ENCODE measurements at regions not wholly inside any gene's neighbourhood (a gene's known extent, or its start where the extent isn't known, plus 50 kb on each side); places are given as distances from the start of the nearest gene placed in this dataset.

- H3K9me3 Mint-ChIP-seq = peaks cover 40% of the 10 kb centered on the region
- intact Hi-C loops (cut with micrococcal nuclease) = no loop called here
These were observed 79.7 kb upstream of the ZNF32 start for GRCh38 chr10:43728425-43728824.

DNA sequence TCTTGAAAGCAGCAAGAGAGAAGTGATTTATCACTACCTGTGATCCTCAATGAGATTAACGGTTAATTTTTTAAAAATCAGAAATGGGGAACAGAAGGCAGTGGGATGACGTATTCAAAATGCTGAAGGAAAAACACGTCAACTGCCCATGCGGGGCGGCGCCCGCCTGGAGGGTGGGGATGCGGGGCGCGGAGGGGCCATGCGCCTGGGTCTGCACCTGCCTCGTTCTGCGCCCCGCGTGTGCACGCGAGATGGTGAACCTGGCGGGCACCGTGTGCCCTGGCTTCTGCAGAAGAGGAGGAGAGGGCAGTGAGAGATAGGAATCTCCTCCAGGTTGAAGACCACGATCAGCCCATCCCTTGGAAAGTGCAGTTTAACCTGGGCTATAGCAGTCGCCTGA is 79.3 kb upstream of the ZNF32 start:
- Mint-ChIP-seq H3K4me3 (no peak overlapping the region), H3K27me3 (ENCODE audit: low read depth) (peaks cover 1% of the 10 kb centered on the region), H3K36me3 (ENCODE audit: low read depth) (peaks cover 2% of the 10 kb centered on the region), H3K9me3 (peaks cover 40% of the 10 kb centered on the region), H3K27ac (no peak overlapping the region), H3K4me1 (ENCODE audit: low read depth) (no peaks in the 10 kb centered on the region)
- no peak for DNase-seq
- CTCF ChIA-PET = no interaction called here
- intact Hi-C loops (cut with micrococcal nuclease) = no loop called here

More at GRCh38 chr10:43728425-43728824, 79.7 kb upstream of the ZNF32 start:
- peaks cover 1% of the 10 kb centered on the region for H3K27me3 Mint-ChIP-seq (ENCODE audit: low read depth)
- no peak overlapping the region for H3K27ac Mint-ChIP-seq
- H3K4me3 Mint-ChIP-seq = no peak overlapping the region
- CTCF ChIA-PET = no interaction called here
- DNase-seq = no peak
- peaks cover 2% of the 10 kb centered on the region for H3K36me3 Mint-ChIP-seq (ENCODE audit: low read depth)
- no peaks in the 10 kb centered on the region for H3K4me1 Mint-ChIP-seq (ENCODE audit: low read depth)

DNA sequence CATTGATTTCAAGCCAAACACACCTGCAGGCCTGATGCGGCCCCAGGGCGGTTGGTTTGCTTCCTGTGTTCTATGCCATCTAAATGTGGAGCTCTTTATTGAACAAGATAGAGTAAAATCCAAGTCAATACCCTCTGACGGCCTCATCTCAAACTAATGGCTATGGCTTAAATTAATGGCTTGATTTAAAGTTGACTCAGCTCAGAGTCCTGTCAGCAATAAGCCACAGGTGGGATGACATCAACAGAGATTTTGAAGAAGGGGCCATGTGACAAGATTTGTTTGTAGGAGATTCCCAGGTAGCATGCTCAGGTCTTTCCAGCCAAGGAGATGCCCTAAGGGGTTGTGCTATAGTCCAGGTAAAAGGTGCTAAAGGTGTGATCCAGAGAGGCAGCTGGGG is 66.7 kb upstream of the ZNF32 start:
- Mint-ChIP-seq H3K27me3 (ENCODE audit: low read depth) (peaks cover 6% of the 10 kb centered on the region), H3K4me3 (no peak overlapping the region), H3K4me1 (ENCODE audit: low read depth) (no peaks in the 10 kb centered on the region), H3K9me3 (no peaks in the 10 kb centered on the region), H3K27ac (no peak overlapping the region), H3K36me3 (ENCODE audit: low read depth) (no peaks in the 10 kb centered on the region)
- intact Hi-C loops (cut with micrococcal nuclease) = no loop called here
- CTCF ChIA-PET = no interaction called here
- no peak for DNase-seq

GRCh38 chr10:43712821-43713584 is 64.3 kb upstream of the ZNF32 start:
- H3K4me1 Mint-ChIP-seq (ENCODE audit: low read depth) = no peaks in the 10 kb centered on the region
- no peaks in the 10 kb centered on the region for H3K27me3 Mint-ChIP-seq (ENCODE audit: low read depth)
- H3K36me3 Mint-ChIP-seq (ENCODE audit: low read depth) = no peaks in the 10 kb centered on the region
- H3K9me3 Mint-ChIP-seq = no peaks in the 10 kb centered on the region
- no peak for DNase-seq
- H3K27ac Mint-ChIP-seq = no peak overlapping the region
- CTCF ChIA-PET = no interaction called here
- no peak overlapping the region for H3K4me3 Mint-ChIP-seq
- intact Hi-C loops (cut with micrococcal nuclease) = no loop called here

DNA sequence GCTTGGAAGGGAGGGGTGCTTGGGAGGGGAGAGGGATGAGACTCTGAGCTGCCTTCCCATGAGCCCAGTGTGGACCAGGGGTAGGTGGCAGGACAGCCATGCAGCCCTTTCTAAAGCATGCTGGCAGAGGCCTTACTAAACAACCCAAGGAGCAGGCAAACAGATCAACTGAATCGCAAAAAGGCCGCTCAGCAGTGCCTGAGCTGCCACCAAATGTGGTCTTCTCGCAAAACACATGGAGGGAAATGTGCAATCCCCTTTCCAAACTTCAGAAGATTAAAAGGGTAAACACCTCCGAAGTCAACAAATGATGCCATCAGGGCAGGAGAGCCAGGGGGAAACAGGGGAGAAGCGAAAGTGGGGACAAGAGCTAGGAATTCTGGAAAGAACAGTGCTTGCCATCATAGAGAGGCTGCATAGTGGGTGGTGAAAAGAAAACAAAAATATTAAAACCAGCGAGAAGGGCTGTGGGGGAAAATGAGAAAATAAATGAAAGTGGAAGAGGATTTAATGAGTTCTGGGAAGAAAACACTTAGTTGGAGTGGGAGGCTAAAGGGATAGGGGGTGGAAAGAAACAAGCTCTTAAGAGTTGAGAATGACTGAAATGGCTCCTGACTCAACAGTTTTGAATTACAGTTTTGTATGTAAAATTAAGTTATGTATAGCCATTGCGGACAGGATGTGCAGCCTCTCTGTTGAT is 62.2 kb upstream of the ZNF32 start:
- H3K4me3 Mint-ChIP-seq = no peak overlapping the region
- H3K27me3 Mint-ChIP-seq (ENCODE audit: low read depth) = no peaks in the 10 kb centered on the region
- no peak for DNase-seq
- H3K9me3 Mint-ChIP-seq = no peaks in the 10 kb centered on the region
- H3K27ac Mint-ChIP-seq = no peak overlapping the region
- intact Hi-C loops (cut with micrococcal nuclease) = no loop called here
- CTCF ChIA-PET = no interaction called here
- H3K36me3 Mint-ChIP-seq (ENCODE audit: low read depth) = no peaks in the 10 kb centered on the region
- H3K4me1 Mint-ChIP-seq (ENCODE audit: low read depth) = no peaks in the 10 kb centered on the region

DNA sequence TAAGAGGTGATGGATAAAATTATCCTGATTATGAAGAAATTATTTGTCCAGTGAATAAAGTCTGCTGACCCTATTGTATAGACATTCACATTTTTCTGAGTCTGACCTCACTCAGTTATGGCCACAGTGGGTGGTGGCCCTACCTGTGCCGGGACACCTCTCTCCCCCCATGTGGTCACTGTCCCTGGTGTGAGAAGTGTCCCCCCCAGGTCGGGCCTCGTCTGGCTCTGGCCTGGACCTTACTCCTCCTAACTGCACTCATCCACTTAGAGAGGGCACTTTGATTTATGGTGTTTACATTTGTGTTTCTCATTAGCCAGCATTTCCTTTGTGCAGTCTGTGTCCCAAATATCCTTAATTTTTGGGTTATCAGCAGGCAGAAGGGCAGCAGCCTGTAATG is 59.6 kb upstream of the ZNF32 start:
- Mint-ChIP-seq H3K4me1 (ENCODE audit: low read depth) (no peaks in the 10 kb centered on the region), H3K9me3 (no peaks in the 10 kb centered on the region), H3K27me3 (ENCODE audit: low read depth) (no peaks in the 10 kb centered on the region), H3K4me3 (no peak overlapping the region), H3K27ac (no peak overlapping the region), H3K36me3 (ENCODE audit: low read depth) (no peaks in the 10 kb centered on the region)
- CTCF ChIA-PET = no interaction called here
- intact Hi-C loops (cut with micrococcal nuclease) = no loop called here
- DNase-seq = no peak

DNA sequence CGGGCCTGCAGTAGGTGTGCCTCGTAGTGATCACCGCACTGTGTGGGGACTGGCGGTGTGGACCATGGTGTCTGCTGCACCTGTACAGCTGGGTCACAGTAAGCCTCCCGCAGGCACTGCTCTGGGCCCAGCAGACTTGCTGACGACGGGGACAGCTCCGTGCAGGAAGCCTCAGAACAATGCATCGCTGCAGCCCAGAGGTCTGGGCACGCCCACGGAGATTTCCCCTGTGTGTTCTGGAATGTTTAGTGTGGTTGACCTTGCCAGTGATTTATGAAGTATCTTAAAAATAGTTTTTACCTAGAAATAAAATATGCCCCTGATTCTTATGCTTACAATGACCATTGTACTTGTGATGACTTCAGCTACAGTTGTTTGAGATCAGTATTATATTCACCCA is 59.1 kb upstream of the ZNF32 start:
- intact Hi-C loops (cut with micrococcal nuclease) = no loop called here
- Mint-ChIP-seq H3K27me3 (ENCODE audit: low read depth) (no peaks in the 10 kb centered on the region), H3K4me3 (no peak overlapping the region), H3K27ac (no peak overlapping the region), H3K9me3 (no peaks in the 10 kb centered on the region), H3K4me1 (ENCODE audit: low read depth) (no peaks in the 10 kb centered on the region), H3K36me3 (ENCODE audit: low read depth) (no peaks in the 10 kb centered on the region)
- CTCF ChIA-PET = no interaction called here
- no peak for DNase-seq

GRCh38 chr10:43706166-43706565 is 57.5 kb upstream of the ZNF32 start:
- no peak for DNase-seq
- CTCF ChIA-PET = no interaction called here
- H3K4me1 Mint-ChIP-seq (ENCODE audit: low read depth) = no peaks in the 10 kb centered on the region
- H3K9me3 Mint-ChIP-seq = no peaks in the 10 kb centered on the region
- intact Hi-C loops (cut with micrococcal nuclease) = no loop called here
- peak overlapping the region; percentile 67 for H3K27ac Mint-ChIP-seq
- no peaks in the 10 kb centered on the region for H3K27me3 Mint-ChIP-seq (ENCODE audit: low read depth)
- no peak overlapping the region for H3K4me3 Mint-ChIP-seq
- no peaks in the 10 kb centered on the region for H3K36me3 Mint-ChIP-seq (ENCODE audit: low read depth)

GRCh38 chr10:43703286-43703685 is 54.6 kb upstream of the ZNF32 start:
- CTCF ChIA-PET = interaction anchor here (0.5 to 1.2 kb wide), 2 partner anchors 14 to 297 kb away, joined by 3 read pairs; no protein-coding TSS in a partner anchor
- Mint-ChIP-seq H3K27ac (no peak overlapping the region), H3K4me1 (ENCODE audit: low read depth) (no peaks in the 10 kb centered on the region), H3K4me3 (no peak overlapping the region), H3K36me3 (ENCODE audit: low read depth) (no peaks in the 10 kb centered on the region), H3K9me3 (no peaks in the 10 kb centered on the region), H3K27me3 (ENCODE audit: low read depth) (no peaks in the 10 kb centered on the region)
- intact Hi-C loops (cut with micrococcal nuclease) = no loop called here
- no peak for DNase-seq

DNA sequence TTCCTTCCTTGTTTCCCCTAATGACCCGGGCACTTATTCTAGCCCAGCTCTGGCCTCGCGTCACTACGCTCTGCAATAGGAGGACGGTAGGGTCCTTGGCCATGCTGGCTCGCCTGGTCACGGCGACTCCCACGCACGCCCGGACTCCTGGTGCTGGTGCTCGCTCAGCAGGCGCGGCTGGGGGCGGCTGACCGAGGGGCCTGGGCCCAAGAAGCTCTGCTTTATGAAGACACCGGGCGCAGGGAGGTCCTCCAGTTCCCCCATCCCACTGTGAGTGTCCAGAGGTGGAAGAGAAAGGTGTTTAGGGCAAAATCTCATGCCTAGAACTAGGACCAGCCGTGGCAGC is 54.2 kb upstream of the ZNF32 start:
- intact Hi-C loops (cut with micrococcal nuclease) = no loop called here
- H3K9me3 Mint-ChIP-seq = no peaks in the 10 kb centered on the region
- CTCF ChIA-PET = interaction anchor here (0.5 to 1.2 kb wide), 2 partner anchors 13 to 297 kb away, joined by 3 read pairs; no protein-coding TSS in a partner anchor
- no peak for DNase-seq
- no peak overlapping the region for H3K4me3 Mint-ChIP-seq
- no peaks in the 10 kb centered on the region for H3K27me3 Mint-ChIP-seq (ENCODE audit: low read depth)
- no peaks in the 10 kb centered on the region for H3K4me1 Mint-ChIP-seq (ENCODE audit: low read depth)
- H3K27ac Mint-ChIP-seq = no peak overlapping the region
- H3K36me3 Mint-ChIP-seq (ENCODE audit: low read depth) = no peaks in the 10 kb centered on the region

GRCh38 chr10:43702213-43702935 is 53.7 kb upstream of the ZNF32 start:
- no peak for DNase-seq
- CTCF ChIA-PET = interaction anchor here (0.5 to 1.2 kb wide), 2 partner anchors 13 to 297 kb away, joined by 3 read pairs; no protein-coding TSS in a partner anchor
- Mint-ChIP-seq H3K27me3 (ENCODE audit: low read depth) (no peaks in the 10 kb centered on the region), H3K4me1 (ENCODE audit: low read depth) (no peaks in the 10 kb centered on the region), H3K36me3 (ENCODE audit: low read depth) (no peaks in the 10 kb centered on the region), H3K9me3 (no peaks in the 10 kb centered on the region), H3K27ac (no peak overlapping the region), H3K4me3 (no peak overlapping the region)
- intact Hi-C loops (cut with micrococcal nuclease) = no loop called here

DNA sequence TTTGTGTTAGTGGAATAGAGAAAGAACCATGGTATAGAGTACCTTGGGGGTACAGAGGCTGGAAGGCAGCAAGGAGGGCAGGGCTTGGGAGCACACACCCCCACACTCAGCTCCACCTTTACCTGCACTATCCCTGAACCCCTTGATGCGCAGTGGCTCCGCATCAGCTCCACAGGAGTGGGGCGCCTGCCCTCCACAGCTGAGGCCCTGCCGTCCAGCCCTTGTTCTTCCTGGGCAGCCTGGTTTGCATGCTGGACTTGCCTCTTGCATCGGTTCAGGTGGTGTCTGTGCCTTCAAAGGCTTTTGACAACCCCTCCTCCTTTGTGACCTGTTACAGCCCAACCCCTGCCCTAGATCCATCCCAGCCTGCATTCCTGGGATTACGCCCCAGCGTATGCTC is 52.6 kb upstream of the ZNF32 start:
- intact Hi-C loops (cut with micrococcal nuclease) = no loop called here
- H3K27me3 Mint-ChIP-seq (ENCODE audit: low read depth) = no peaks in the 10 kb centered on the region
- CTCF ChIA-PET = no interaction called here
- no peaks in the 10 kb centered on the region for H3K9me3 Mint-ChIP-seq
- no peak overlapping the region for H3K4me3 Mint-ChIP-seq
- DNase-seq = no peak
- no peaks in the 10 kb centered on the region for H3K4me1 Mint-ChIP-seq (ENCODE audit: low read depth)
- no peaks in the 10 kb centered on the region for H3K36me3 Mint-ChIP-seq (ENCODE audit: low read depth)
- H3K27ac Mint-ChIP-seq = no peak overlapping the region

Data from activated naive CD4-positive, alpha-beta T cell treated with anti-CD3 and anti-CD28 coated beads for 36 hours (primary cell).